ENCODE measurements at regions not wholly inside any gene's neighbourhood (a gene's known extent, or its start where the extent isn't known, plus 50 kb on each side); places are given as distances from the start of the nearest gene placed in this dataset.
"Not testable (repeated sequence)": the region's sequence is repeated elsewhere in the genome, so short reads cannot be mapped to it uniquely, and the experiment has no call there.

- DNase-seq = no peak
Observed at GRCh38 chr4:64807821-64808220, 398.6 kb upstream of the TECRL start.

- DNase-seq = no peak
Observed at GRCh38 chr4:64799751-64800150, 390.5 kb upstream of the TECRL start.

- DNase-seq = not testable (repeated sequence)
Observed at GRCh38 chr4:64798828-64799227, 389.6 kb upstream of the TECRL start.

- no peak for DNase-seq
Observed at GRCh38 chr4:64796581-64796980, 387.3 kb upstream of the TECRL start.

DNA sequence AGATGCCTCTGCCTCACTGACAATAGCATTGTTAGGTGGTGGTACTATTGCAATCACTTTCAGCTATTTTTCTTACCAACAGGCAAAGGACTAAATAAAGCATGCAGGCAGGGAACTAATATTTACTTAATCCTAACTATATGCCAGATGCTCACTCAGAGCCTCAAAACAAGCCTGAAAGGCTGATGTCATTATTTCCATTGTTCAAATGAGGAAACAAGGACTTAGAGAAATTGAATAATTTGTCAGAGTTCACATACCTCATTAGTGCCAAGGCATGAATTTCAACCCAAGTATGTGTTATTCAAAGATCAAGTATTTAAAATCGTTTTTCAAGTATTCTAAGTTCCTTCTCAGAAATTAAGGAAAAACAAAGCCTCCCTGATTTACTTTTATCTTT is 374.9 kb upstream of the TECRL start:
- DNase-seq = no peak

- DNase-seq = no peak
Observed at GRCh38 chr4:64781737-64782326, 372.6 kb upstream of the TECRL start.

DNA sequence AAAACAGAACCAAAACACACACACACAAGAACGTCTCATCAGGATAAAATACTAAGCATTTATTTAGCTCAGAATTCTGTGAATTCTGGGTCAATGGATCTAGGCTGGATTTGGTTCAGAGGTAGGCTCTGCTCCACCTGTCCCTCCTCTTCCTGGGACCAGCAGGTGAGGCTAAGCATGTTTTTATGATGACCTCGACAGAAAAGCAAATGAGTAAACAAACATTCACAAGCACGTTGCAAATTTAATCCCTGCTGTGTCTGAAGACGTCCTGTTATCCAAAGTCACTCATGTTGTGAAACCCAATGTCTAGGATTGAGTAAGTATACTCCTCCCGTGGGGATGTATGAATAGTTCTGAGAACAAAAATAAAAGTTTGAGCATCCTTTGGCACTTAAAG is 371.4 kb upstream of the TECRL start:
- no peak for DNase-seq

DNA sequence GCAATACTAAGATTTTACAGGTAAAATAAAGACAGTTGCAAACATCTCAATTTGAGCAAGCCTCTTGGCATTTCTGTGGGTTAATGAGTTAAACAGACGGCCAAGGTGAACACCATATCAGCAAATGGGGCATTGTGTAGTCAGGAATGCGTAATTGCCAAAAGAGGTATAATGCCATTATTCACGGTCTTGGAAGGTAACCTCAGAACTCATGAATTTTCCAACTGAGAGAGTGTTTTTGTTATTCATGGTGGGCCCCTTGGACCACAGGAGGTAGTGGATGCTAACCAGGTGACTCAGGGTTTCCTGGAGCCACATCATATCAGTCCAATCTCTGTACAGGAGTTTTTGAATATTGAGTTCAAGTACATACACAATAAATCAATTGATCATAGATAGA is 368.0 kb upstream of the TECRL start:
- DNase-seq = no peak

GRCh38 chr4:64776820-64777219 is 367.6 kb upstream of the TECRL start:
- DNase-seq = no peak

- no peak for DNase-seq
Observed at GRCh38 chr4:64774626-64775025, 365.4 kb upstream of the TECRL start.

GRCh38 chr4:64771149-64771548 is 361.9 kb upstream of the TECRL start:
- DNase-seq = no peak

GRCh38 chr4:64767547-64767946 is 358.3 kb upstream of the TECRL start:
- no peak for DNase-seq

- DNase-seq = no peak
Observed at GRCh38 chr4:64766565-64766964, 357.3 kb upstream of the TECRL start.

- no peak for DNase-seq
Observed at GRCh38 chr4:64756016-64756415, 346.8 kb upstream of the TECRL start.

- no peak for DNase-seq
Observed at GRCh38 chr4:64747919-64748715, 338.9 kb upstream of the TECRL start.

- DNase-seq = no peak
Observed at GRCh38 chr4:64738240-64738639, 329.0 kb upstream of the TECRL start.

DNA sequence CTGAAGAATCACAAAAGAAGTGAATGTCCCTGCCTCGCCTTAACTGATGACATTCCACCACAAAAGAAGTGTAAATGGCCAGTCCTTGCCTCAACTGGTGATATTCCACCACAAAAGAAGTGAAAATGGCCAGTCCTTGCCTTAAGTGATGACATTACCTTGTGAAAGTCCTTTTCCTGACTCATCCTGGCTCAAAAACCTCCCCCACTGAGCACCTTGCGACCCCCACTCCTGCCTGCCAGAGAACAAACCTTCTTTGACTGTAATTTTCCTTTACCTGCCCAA is 328.5 kb upstream of the TECRL start:
- not testable (repeated sequence) for DNase-seq

DNA sequence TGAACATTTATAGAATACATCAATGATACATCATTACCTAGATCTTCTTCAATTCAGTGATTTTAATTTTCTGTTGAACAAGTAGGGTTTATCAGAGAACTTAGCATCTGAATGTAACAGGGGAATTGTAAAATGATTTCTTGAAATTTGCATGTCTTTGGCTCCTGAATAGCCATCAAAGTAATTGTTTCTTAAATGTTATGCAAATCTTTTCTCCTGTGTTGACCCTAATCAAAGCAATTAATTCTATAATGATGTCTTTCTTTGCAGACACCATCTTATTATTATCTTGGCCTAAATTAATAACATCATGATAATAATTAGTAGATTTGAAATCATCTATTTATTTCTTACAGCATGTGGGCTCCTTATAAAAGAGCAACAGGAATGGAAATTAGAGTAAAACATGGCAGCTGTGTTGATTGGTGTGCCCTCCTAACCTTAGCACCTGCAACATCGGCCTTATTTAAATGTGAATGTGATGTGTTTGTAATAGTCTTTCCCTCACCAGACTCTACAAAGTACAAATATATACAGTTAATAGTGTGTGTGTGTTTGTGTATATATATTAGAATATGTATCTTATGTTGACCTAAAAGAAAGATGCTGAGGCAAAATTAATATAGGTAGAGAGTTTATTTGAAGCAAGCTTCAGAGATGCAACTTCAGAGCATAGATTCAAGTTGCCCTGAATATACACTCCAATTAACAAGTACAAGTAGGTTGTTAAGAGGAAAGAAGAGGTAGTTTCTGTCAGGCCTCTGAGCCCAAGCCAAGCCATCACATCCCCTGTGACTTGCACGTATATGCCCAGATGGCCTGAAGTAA is 328.0 kb upstream of the TECRL start:
- DNase-seq = no peak

DNA sequence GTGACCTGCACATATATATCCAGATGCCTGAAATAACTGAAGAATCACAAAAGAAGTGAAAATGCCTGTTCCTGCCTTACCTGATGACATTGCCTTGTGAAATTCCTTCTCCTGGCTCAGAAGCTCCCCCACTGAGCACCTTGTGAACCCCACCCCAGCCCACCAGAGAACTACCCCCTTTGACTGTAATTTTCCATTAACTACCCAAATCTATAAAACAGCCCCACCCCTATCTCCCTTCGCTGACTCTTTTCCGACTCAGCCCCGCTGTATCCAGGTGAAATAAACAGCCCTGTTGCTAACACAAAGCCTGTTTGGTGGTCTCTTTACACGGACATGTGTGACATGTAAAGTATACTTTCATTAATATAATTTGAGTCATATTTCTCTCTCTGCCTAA is 320.3 kb upstream of the TECRL start:
- DNase-seq = no peak

DNA sequence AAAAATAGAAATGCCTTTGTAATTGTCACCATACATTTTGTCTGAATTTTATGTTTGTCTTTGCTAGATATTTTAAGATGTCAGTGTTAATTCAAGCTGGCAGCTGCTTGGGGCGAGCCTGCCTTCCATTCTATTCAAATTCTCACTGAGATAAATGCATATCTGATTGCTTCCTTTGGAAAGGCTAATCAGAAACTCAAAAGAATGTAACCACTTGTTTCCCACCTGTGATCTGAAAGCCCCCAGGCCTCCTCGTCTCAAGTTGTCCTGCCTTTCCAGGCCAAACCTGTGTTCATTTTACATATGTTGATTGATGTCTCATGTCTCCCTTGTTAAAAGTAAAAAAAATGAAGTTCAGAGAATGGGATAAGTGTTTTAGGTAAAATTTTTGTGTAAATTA is 318.7 kb upstream of the TECRL start:
- DNase-seq = no peak

DNA sequence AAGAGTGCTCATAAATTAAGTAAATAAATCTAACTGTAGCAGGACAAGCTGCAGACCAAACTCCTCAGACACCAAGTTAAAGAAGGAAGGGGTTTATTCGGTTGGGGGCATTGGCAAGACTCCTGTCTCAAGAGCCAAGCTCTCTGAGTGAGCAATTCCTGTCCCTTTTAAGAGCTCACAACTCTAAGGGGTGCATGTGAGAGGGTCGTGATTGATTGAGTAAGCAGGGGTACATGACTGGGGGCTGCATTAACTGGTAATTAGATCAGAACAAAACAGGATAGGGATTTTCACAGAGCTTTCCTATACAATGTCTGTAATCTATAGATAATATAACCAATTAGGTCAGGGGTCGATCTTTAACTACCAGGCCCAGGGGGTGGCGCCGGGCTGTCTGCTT is 318.1 kb upstream of the TECRL start:
- DNase-seq = not testable (repeated sequence)

- DNase-seq = no peak
Observed at GRCh38 chr4:64724689-64725088, 315.4 kb upstream of the TECRL start.

- DNase-seq = no peak
Observed at GRCh38 chr4:64721106-64721505, 311.9 kb upstream of the TECRL start.

GRCh38 chr4:64718091-64718490 is 308.8 kb upstream of the TECRL start:
- DNase-seq = no peak

Measured in NCI-H748 treated with DMSO at 0.1 percent for 48 hours (cell line).